ENCODE measurements at regions not wholly inside any gene's neighbourhood (a gene's known extent, or its start where the extent isn't known, plus 50 kb on each side); places are given as distances from the start of the nearest gene placed in this dataset.
"Not testable (repeated sequence)": the region's sequence is repeated elsewhere in the genome, so short reads cannot be mapped to it uniquely, and the experiment has no call there.

DNA sequence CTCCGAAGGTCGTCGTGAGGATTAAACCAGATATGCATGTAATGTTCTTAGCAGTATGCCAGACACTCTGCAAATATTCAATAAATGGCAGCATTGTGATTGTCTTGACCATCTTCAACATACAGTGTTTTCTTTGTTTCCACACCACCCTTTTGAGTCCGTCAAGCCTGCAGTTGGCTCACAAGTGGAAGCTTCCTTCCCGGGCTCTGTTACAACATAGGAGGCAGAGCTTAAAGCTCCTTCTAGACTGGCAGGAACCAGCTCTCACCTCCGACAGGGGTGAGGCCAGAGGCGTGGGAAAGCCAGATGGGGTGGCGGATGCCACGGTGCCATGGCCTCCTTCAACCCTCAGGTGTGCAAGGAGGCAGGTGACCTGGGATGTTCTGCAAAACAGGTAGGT, 138.3 kb downstream of the FOXL1 start:
- DNase-seq (ENCODE audit: low read depth in 2 of 2): no peak

DNA sequence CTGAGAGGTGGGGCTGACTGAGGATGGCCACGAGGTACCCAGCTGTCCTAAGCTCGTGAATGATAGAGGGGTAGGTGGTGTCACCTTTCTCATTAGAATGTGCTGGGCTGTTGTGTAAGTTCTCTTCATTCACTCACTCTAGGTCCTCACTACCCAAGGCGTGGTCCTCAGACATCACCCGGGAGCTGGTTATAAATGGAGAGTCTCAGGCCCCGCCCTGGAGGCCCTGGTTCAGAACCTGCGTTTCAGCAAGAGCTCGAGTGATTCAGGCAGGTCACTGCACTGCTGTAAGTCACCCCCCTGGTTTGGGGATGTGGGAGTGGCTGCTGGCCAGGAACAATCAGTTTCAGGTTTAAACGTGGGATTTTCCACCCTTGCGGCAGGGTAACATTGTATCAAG, 139.8 kb downstream of the FOXL1 start:
- no peak for DNase-seq (ENCODE audit: low read depth in 2 of 2)

DNA sequence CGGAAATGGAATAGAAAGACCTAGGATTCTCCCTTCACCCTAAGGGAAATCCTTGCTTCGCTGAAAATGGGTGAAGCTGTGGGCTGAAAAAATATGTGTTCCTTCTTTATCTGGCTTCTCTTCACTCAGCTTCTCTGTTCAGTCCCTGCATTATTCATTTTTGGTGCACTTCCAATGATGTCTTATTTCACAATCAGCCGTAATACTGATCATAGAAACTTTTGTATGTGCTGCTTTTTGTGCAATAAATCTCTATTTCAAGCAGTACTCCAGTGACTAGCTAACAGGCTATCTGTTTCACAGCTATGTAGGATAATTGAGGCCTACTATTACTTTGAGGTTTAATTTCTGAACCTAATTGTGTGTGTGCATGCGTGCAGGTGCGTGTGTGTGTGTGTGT, 144.6 kb downstream of the FOXL1 start:
- DNase-seq (ENCODE audit: low read depth in 2 of 2): no peak

DNA sequence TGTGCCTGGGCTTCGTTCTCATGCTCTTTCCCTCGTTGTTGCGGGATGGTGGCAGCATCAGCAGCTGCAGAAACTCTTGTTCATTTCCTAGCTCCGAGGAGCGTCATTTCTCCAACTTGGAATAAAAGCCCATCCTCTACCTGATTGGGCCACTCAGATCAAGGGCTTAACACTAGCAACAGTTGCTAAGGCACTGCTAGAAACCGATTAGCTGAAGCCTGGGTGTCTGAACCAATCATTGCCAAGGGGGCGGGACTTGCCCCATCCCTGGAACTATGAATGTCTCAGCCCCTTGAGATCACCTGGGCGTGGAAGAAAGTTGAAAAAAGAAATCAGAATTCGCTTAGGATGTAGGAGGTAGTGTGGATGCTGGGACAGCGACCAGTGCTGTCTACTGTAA, 145.3 kb downstream of the FOXL1 start:
- DNase-seq (ENCODE audit: low read depth in 2 of 2): no peak

DNA sequence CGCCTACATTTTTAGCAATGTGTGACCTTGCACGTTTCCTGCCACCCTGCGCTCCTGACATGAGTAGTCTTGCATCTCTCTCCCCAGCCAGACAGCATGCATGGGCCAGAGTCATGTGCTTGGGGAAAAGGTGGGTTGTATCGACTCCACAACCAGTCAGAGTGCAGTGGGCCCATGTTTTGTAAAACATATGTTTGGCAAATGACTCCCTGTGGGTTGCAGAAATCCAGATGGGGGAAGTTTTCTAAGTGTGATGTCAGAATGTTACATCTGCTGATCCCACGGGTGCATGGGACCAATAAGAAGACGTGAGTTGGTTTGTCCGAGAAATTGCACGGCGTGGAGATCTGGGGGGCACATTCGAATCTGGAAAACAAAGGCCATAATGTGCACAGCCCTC, 147.1 kb downstream of the FOXL1 start:
- no peak for DNase-seq (ENCODE audit: low read depth in 2 of 2)

DNA sequence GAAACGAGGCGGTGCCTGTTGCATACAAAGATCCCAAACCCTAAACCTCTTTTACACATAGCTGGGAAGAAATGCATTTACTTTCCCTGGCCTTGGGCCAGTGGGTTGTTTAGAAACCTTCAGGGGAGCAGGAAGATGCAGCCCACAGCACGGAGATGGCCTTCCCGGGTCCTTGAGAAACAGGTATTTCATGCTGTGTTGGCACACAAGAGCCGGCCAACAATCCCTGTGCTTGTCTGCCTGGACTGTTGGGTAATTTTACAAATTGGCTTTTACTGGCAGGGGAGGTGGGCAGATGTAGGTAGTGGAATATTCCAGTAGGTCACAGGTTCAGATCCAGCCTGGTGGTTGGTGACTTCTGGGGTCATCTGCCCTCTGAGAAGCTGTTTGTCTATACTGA, 148.0 kb downstream of the FOXL1 start:
- DNase-seq (ENCODE audit: low read depth in 2 of 2): no peak

DNA sequence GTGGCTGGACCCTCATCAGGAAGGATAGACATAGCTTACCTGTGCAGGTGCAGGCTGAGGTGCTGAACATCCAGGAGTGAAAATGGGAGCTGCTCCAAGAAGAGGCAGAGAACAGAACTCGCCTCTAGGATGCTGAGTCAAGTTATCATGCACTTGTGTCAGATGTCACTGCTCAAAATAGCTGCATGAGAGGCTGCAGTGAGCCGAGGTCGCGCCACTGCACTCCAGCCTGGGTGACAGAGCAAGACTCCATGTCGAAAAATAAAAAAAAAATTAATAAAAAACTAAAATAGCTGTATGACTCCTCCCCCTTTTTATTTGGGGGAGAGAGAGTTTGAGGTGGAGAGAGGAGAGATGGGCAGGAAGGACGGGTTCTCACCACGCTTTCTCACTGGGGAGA, 148.8 kb downstream of the FOXL1 start:
- no peak for DNase-seq (ENCODE audit: low read depth in 2 of 2)

DNA sequence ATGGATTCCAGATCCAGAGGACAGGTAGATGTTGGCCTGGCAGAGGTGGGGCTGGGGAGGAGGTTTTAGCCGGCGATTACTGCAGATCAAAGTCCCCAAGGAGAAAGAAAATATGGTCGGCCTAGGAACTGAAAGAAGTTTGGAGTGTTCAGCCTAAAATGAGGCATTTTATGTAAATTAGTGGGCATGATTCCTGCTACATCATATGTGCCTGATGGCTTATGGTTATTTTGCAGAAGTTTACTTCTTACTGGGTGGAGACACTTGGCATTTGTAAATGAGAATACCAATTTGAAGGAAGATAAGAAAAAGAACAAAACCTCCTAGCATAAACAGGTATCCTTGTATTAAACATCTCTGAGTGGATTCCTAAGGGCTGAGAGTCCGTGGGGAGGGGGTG, 149.3 kb downstream of the FOXL1 start:
- no peak for DNase-seq (ENCODE audit: low read depth in 2 of 2)

DNA sequence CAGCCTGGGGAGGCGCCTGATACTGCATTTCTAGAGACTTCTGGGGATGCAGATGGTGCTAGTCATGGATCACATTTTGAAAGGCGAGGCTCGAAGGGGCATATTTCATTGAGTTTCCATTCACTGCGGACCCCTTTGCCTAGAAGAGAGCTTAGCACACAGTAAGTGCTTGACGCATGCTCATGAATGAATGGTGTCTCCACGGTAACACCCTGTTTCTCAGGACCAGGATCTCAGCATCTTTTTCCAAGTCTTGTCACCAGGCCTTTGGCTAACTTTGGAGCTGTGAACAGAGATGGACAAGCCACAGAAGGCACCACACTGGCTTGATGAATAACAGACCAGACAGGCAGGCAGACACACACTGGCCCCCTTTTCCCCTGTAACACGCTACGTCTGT, 151.3 kb downstream of the FOXL1 start:
- no peak for DNase-seq (ENCODE audit: low read depth in 2 of 2)

DNA sequence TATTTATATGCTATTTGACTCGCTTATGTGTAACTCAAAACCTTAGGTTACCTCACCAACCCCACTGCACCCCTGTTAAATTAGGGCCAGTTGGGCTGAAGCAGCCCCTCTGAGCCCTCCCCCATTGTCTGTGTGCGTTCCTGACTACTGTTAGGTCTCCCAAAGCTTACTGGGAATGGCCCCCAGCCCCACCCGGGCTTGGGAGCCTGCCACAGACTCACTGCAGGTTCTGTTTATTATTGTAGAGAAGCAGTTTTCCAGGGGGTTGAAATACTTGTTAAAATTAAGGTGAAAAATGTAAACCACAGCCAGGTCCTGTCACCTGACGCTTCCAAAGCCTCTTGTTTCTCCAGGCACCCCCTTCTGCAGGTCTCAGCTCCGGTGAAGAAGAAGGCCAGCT, 151.7 kb downstream of the FOXL1 start:
- DNase-seq (ENCODE audit: low read depth in 2 of 2): no peak

DNA sequence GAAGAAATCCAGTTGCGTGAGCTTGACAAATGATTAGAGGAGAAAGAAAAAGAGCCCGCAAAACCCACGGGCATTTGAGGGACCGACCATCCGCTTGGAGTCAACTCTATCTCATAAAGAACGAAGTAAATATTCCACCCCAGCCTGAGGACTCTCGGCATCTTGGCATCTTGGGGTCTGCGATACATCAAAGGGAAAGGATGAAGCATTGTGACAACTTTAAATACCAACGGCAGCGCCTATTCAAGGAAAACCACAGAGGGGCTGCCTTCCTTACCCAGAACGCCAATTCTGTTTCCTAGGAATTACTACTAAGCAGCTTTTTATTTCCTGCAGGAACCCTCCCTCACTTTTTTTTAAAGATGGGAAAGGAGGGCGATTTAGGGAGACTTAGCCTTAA, 152.2 kb downstream of the FOXL1 start:
- DNase-seq (ENCODE audit: low read depth in 2 of 2): no peak

DNA sequence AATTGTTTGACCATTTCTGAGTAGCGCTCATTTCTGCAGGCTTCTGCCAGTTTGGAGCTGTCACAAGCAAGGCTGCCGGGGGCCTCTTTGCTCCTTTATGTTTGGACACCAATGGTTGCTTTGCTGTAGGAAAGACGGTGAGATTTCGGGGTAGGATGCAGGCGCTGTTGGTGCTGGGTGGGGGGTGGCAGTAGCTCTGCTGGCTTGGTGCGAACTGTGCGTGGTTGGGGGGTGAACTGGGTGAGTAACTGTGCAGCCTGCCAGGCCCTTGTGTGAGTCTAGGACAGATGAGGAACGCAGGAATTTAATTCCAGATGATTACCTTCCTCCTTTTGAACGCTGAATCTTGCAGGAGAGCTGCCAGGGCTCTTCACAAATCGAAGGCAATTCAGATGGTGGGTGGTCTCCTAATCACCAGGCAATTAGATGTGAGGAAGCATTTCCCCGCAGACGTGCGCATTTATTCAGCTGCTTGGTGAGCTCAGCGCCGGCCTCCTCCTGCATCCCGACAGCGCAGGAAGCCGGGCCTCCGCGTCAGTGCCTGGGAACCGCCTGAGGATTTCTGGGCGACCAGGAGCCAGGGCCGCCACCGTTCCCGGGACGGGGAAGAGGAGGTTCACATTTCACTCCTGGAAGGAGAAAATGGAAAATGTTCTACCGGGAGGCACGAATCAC, 154.4 kb downstream of the FOXL1 start:
- no peak for DNase-seq (ENCODE audit: low read depth in 2 of 2)

DNA sequence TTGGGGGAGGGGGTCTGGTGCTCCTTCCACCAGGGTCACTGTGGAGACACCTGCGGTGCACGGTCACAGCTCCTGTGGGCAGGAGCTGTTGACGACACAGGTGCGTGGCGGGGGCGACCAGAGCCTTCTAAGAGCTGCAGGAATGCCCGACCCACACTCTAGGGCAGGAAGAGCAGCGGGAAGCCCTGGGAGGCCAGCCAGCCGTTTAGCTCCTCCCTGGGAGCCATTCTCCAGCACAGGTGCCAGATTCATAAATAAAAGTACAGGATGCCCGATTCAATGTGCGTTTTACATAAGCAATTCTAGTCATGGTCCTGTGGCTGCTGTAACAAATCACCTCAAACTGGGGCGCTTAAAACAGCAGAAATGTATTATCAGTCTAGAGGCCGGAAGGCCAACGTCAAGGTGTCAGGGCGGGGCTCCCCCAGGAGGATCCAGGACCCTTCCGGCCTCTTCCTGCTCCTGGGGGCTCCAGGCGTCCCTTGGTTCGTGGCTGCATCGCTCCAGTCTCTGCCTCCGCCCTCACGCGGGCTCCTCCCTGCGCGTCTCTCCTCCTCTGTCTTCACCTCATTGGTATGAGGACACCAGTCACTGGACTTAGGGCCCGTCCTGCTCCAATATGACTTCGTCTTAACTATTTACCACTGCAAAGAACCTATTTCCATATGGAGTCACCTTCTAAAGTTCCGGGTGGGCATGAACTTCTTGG, 155.4 kb downstream of the FOXL1 start:
- DNase-seq (ENCODE audit: low read depth in 2 of 2): no peak

DNA sequence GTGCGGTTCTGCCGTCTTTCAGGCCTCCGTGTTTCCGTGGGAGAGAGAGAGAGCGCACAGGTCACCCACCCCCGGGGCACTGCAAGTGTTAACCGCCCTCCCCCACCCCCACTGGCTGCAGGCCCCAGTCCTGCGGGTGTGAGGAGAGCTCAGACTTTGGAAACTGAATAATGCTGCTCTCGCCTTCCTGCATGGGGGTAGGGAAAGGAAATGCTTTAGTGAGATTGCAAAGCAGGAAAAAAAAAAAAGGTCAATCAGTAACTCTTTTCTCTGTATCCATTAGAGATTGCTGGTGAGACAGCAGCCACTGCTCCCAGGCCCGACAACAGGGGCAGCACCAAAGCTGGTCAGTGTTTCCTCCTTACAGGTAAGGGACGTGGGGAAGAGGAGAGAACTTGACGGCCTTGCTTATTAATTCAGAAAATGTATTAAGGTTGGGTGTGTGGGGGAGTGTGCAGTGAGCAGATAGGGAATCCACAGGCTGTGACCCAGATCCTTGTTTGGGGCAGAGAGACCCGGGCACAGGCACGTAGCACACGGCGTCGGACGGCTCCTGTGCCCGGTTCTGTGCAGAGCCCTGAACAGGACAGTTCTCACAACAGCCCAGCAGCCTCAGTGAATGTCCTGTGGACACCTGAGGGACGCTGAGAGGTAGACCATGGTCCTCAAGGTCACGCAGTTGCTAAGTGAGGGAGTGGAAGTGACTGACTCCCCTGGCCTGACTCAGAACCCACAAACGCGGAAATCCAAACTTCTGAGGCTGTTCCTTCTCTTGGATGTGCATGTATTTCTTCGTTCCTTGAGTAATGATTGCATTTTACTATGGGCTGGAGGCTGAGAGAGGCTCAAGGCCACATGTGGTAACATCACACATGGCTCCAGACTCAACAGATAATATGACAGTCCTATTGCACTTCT, 156.5 kb downstream of the FOXL1 start:
- no peak for DNase-seq (ENCODE audit: low read depth in 2 of 2)

DNA sequence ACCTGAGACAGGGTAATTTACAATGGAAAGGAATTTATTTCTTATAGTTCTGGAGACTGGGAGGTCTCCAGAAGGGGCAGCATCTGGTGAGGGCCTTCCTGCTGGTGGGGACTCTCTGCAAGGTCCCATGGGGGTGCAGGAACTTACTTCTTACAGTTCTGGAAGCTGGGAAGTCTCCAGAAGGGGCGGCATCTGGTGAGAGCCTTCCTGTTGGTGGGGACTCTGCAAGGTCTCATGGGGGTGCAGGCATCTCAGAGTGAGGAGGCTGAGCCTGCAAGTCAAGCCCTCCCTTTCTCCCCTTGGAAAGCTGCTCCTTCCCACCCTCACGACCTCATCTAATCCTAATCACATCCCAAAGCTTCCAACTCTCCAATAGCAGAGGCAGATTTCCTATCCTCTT, 157.4 kb downstream of the FOXL1 start:
- DNase-seq (ENCODE audit: low read depth in 2 of 2): no peak

DNA sequence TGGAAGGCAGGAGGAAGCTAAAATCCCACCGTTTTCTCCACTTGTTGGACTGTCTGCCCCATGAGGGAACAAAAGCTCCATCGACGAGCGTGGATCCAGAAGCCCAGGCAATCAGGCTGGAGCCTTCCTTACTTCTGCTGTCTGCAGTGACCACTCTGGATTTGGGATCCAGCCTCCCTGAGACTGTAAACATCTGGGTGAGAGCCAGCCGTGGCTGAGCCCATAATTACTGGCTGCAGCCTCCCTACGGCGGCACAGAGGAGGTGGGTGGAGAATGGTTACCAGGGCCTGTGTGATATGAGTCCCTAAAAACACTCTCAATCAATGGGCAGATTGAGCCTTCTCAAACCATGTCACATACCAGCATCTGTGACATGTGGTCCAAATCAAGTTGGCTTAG, 158.2 kb downstream of the FOXL1 start:
- no peak for DNase-seq (ENCODE audit: low read depth in 2 of 2)

DNA sequence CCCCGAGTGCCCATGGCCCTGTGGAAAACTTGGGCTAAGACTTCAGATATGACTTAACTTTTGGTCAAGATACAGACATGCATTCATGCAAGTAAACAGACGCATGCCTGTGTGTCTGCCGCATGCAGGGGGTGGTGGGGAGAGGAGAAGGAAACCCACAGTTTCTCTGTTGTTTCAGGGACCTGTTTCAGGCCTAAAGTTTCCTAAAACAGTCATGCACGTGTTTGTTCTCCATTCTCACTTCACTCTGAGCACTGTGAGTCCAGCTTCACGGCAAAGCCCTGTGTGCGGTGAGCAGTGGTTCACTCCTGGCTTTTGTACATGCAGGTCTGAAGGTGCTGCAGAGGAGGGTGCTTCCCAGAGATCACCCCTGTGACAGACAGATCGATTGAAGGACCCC, 158.7 kb downstream of the FOXL1 start:
- no peak for DNase-seq (ENCODE audit: low read depth in 2 of 2)

DNA sequence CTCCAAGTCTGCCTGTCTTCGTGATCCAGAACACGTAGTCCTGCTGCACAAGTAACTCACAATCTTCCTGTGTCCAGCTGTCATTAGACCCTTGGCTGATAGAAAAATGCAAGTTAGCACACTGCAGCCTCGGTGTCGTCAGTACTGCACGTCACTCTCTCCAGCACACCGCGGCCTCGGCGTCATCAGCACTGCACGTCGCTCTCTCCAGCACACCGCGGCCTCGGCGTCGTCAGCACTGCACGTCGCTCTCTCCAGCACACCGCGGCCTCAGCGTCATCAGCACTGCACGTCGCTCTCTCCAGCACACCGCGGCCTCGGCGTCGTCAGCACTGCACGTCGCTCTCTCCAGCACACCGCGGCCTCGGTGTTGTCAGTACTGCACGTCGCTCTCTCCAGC, 160.0 kb downstream of the FOXL1 start:
- not testable (repeated sequence) for DNase-seq (ENCODE audit: low read depth in 2 of 2)

DNA sequence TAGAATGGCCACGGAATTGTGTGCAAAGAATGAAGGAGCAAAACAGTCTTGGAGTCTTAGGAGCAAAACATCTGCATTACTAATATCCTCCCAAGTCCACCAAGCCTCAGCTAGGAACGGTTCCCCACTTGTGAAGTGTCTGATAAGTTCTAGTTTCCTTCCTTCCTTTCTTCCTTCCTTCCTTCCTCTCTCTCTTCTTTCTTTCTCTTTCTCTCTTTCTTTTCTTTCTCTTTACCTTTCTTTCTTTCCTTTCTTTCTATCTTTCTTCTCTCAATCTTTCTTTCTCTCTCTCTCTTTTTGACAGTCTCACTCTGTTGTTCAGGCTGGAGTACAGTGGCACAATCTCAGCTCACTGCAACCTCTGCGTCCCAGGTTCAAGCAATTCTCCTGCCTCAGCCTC, 160.8 kb downstream of the FOXL1 start:
- DNase-seq (ENCODE audit: low read depth in 2 of 2): no peak

DNA sequence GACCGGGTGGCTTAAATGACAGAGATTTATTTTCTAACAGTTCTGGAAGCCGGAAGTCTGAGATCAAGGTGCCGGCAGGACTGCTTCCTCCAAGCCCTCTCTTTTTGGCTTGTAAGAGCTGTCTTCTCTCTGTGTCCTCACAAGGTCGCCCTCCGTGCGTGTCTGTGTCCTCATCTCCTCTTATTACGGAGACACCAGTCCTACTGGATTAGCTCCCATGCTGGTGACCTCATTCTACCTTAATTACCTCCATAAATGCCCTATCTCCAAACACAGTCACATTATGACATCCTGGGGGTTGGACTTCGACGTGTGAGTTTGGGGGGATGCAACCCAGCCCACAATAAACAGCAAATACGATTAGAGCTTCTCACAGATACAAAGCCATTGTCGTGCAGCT, 161.5 kb downstream of the FOXL1 start:
- no peak for DNase-seq (ENCODE audit: low read depth in 2 of 2)

DNA sequence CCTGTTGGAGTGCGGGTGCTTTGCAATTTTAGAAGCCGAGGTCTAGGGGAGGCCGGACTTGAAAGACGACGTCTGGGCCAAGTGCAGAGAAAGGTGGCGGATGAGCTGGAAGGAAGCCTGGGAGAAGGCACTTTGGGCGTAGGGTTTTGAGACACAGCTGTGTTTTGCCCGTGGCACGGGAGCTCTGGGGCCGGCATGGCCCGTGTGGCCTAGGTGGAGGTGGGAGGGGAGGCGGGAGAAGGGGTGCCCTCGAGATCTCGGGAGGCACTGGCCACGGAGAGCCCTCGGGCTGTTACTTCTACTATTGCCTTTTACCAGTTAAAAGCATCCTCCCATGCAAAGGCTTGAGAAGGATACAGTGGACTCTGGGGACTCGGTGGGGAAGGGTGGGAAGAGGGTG, 161.9 kb downstream of the FOXL1 start:
- DNase-seq (ENCODE audit: low read depth in 2 of 2): no peak

DNA sequence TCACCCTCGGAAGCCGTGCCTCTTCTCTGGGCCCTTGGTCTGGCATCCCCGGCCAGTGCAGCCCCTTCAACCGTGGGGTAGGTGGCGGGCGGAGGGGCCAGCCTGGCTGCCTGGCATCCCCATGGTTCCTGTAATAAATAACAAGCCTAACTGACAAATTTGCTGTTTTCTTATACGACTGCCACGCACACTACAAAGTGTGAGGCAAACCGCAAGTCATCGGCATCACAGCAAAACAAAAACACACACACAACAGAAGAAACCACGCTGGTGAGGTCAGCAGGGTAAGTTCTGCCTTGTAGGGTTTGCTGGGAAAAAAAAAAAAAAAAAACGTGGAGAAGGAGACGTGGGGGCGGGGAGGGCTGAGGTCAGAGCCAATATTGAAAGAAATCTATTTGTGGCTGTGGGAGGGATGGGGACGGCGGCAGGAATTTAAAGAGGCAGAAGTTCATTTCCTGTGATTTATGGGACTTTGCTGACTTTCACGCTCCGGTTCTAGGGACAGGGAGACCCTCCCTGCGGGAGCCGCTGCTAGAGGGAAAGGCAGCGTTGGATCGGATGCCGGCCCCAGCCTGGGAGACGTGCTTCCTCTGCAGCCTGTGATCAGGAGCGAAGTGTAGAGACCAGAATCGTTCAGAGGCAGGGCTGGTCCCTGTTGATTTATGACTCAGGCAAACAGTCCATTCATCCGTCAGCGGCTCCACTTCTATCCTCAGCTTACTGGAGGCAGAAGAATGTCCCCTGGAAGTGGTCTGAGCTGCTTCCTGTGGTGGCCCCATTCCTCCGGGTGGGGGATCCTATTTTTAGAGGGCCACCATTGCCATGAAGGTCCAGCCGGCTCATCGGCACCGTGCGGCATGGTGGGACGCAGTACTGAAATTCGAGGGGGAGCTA, 162.8 kb downstream of the FOXL1 start:
- DNase-seq (ENCODE audit: low read depth in 2 of 2): no peak

Measured in stimulated activated CD4-positive, alpha-beta T cell treated with anti-CD3 and anti-CD28 coated beads, Interleukin-12 subunit alpha, Interleukin-12 subunit beta, amount 100 ng/mL, for 24 hours (primary cell).